ENCODE measurements at regions not wholly inside any gene's neighbourhood (a gene's known extent, or its start where the extent isn't known, plus 50 kb on each side); places are given as distances from the start of the nearest gene placed in this dataset.

- TF ChIP-seq CTCF (IDR thresholded peaks at IDR 0.05; ENCODE audit: low read depth, low read length) = no peak
These were observed 122.3 kb upstream of the OTUD4 start for GRCh38 chr4:145302725-145303124.

GRCh38 chr4:145301386-145302080 lies 121.1 kb upstream of the OTUD4 start:
- H3K4me3 ChIP-seq (replicated peaks in 1 of 2; ENCODE audit: low read depth in 2 of 2, low read length in 2 of 2) = no peak overlapping the region
- TF ChIP-seq CTCF (IDR thresholded peaks at IDR 0.05; ENCODE audit: low read depth, low read length) = no peak
- DNase-seq (ENCODE audit: low read depth in 2 of 2) = peak in 1 of 2 donors; percentile 41

More at GRCh38 chr4:145302725-145303124, 122.3 kb upstream of the OTUD4 start:
- no peak for DNase-seq (ENCODE audit: low read depth in 2 of 2)
- no peak overlapping the region for H3K4me3 ChIP-seq (replicated peaks in 1 of 2; ENCODE audit: low read depth in 2 of 2, low read length in 2 of 2)

GRCh38 chr4:145299380-145300076 lies 119.1 kb upstream of the OTUD4 start:
- H3K4me3 ChIP-seq (replicated peaks in 1 of 2; ENCODE audit: low read depth in 2 of 2, low read length in 2 of 2) = no peak overlapping the region
- peak; percentile 45 to 88 for DNase-seq (ENCODE audit: low read depth in 2 of 2)
- TF ChIP-seq CTCF (IDR thresholded peaks at IDR 0.05; ENCODE audit: low read depth, low read length) = no peak

GRCh38 chr4:145298885-145299284 lies 118.5 kb upstream of the OTUD4 start:
- no peak overlapping the region for H3K4me3 ChIP-seq (replicated peaks in 1 of 2; ENCODE audit: low read depth in 2 of 2, low read length in 2 of 2)
- no peak for TF ChIP-seq CTCF (IDR thresholded peaks at IDR 0.05; ENCODE audit: low read depth, low read length)
- DNase-seq (ENCODE audit: low read depth in 2 of 2) = no peak

GRCh38 chr4:145297556-145297955 lies 117.2 kb upstream of the OTUD4 start:
- no peak for TF ChIP-seq CTCF (IDR thresholded peaks at IDR 0.05; ENCODE audit: low read depth, low read length)
- no peak overlapping the region for H3K4me3 ChIP-seq (replicated peaks in 1 of 2; ENCODE audit: low read depth in 2 of 2, low read length in 2 of 2)
- DNase-seq (ENCODE audit: low read depth in 2 of 2) = no peak

GRCh38 chr4:145295547-145295946 lies 115.2 kb upstream of the OTUD4 start:
- no peak for TF ChIP-seq CTCF (IDR thresholded peaks at IDR 0.05; ENCODE audit: low read depth, low read length)
- no peak overlapping the region for H3K4me3 ChIP-seq (replicated peaks in 1 of 2; ENCODE audit: low read depth in 2 of 2, low read length in 2 of 2)
- no peak for DNase-seq (ENCODE audit: low read depth in 2 of 2)
